Glomerular endothelial cell (primary cell): ENCODE measurements at regions not wholly inside any gene's neighbourhood (a gene's known extent, or its start where the extent isn't known, plus 50 kb on each side); places are given as distances from the start of the nearest gene placed in this dataset.
"Not testable (repeated sequence)": the region's sequence is repeated elsewhere in the genome, so short reads cannot be mapped to it uniquely, and the experiment has no call there.

Experiments
- DNase-seq: peaks from one replicate; pipeline ENCODE4 v3.0.0-alpha.2; 2011; ENCODE audit warnings: low read depth, low spot score; ENCODE audit errors: extremely low read depth

DNA sequence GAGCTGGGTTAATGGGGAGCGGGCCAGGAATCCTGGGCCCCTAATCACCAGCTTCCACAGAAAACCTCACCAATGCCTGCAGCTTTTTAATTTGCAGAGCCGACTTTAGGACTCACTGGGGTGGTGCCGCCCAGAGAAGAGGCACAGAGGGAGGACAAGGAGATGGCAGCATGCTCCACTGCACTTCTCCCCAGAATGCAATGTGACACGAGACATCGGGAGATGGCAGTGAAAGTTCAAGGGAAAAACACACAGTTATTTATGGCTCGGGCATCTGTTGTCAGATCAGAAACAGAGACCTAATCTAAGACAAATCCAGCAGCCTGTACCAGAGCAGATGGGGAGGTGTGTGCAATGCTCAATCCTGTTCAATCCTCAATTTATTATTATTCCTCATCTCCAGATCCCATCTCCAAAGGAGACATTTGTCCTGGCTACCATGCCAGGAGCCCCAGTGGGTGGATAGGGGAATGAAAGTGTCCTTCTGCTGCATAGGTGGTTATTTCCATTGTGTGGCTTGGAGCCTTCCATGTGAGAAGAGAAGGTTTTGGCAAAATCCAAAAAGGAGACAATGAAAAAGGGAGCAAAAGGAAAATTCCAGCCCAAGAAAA is 250.0 kb downstream of the NXPE2 start:
- no peak for DNase-seq

DNA sequence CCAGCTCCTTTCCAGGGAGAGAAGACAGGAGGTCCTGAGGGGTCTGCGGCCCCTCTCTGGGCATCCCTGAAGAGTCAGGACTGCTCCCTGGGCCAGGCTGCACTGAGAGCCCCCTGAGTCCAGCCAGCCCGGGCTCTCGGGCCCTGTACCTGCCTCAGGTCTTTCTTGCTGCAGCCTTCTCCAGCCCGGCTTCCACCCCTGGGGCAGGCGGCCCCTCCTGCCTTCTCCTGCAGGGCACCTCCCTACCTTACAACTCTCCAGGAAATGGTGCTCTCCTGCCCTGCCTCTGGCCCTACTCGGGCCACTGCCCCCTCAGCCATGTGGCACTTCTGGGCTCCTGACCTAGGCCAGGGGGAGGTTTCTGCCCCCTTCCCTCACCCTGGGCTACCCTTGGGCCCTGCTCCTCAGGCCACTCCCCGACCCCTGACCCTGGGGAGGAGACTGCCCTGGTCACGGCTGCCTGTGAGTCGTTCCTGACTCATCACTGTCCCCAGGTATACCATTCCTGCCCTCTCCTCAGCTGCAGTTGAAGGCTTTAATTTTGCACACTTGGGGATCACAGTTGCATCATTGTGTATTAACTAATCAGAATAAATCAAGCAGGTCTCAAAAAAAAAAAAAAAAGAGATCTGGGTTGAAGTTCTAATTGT is 251.1 kb downstream of the NXPE2 start:
- DNase-seq = no peak

DNA sequence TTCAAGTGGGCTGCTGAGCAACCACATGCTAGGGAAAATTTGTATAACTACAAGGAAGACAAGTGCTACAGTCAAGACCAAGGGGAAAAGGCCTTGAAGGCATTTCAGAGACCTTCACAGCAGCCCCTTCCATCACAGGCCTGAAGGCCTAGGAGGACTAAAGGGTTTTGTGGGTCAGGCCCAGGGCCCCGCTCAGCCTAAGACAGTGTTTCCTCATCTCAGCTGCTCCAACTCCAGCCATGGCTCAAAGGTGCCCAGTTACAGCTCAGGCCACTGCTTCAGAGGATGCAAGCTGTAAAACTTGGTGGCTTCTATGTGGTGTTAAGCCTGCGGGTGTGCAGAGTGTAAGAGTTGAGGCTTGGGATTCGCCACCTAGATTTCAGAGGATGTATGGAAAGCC is 260.5 kb downstream of the NXPE2 start:
- no peak for DNase-seq

DNA sequence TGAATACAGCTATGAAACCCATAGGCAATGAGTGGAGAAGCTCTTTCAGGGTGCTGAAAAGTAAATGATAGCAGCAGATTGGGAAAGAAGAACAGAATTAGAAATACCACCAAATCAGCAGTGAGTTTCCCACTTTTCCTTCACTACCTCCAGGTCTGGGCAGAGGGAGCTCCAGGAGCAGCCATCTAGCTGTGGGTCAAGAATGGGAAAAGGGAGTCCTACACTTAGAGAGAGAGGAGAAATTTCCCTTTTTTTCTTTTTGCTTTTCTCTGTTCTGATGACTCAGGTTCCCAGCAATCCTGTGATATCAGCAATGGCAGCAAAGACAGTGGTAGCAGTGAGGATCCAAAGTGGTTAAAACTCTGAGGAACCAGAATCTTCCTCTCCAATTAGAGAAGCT is 263.9 kb downstream of the NXPE2 start:
- no peak for DNase-seq

DNA sequence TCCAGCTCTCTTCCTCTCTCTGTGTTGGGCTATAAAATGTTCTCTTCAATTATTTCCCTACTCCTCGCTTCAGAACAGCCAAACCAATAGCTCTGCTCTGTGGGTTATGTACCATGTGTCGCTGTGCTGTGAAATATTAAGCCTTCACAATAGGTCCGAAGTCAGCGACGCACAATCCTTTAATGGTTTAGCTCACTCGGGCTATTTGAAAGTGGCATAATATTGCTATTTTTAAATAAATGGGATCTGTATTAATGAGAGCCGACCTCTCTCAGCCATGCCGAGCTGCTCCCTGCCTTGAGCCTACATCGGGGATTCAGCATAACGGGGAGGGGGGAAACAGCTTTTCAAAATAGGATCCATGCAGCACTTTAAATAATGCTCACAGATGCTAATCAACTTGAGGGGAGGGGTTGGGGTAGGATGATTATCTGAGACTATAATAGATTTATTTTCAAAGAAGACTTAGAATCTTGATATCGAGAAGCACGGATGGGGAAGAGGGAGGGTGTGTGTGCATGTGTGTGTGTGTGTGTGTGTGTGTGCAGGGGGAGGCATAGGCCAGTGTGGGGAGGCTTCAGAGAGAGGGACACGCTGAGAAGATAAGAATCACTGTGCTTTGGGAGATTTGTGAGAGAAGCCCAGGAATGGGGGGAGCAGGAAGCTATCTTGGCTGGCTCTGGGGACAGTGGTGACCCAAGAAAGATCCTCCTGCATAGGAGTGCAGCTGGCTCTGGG is 271.5 kb downstream of the NXPE2 start:
- DNase-seq = no peak

DNA sequence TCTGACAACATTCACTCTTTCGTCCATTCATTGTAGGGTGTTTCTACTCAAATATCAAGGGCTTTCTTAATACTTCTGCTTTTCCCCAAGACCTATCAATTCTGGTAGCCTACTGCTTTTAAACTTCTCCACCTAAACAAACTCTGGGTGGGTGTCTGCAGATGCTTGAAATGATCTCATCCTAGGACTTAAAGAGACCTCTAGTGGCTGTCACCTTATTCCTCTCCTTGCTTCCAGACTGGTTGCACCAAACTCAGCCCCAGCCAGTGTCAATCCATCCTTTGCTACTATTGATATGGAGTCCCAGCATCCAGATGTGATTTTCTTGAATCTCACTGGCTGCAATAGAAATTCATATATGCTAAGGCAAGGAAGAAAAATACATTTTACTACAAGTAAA is 274.7 kb downstream of the NXPE2 start:
- no peak for DNase-seq

DNA sequence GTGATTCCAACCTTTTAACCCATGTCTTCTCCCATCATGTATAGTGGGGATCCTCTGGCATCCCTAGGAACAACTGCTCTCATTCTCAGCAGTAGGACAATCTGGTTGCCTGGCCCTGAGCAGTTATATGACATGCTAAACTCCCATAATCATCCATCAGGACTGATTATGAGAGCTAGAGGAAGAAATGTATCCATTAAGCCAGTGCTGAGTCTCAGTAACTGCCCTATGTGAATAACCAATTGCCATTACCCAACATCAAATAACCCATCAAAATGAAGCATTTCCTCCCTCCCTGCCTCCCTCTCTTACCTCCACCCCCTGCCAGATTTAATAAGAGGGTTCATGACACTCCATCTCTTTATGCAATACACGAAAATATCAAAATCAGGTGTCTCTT is 277.6 kb downstream of the NXPE2 start:
- DNase-seq = no peak

DNA sequence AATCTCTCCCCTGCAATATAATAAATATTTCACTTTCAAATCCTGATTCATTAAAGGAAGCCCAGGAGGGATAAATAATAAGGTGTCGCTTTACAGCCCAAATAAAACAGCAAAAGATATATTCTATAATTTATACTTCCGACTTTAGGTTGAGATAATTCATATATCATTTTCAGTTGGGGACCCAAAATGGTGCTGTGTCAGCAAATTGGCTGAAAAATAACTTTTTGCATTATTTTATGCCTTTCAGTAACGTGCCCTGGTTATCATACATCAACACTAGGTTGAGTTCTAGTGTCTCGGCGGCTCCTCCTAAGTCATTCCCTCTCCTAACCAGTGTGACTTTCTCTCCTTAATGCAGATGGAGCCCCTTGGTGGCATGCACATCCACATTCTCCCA is 278.2 kb downstream of the NXPE2 start:
- DNase-seq = no peak

DNA sequence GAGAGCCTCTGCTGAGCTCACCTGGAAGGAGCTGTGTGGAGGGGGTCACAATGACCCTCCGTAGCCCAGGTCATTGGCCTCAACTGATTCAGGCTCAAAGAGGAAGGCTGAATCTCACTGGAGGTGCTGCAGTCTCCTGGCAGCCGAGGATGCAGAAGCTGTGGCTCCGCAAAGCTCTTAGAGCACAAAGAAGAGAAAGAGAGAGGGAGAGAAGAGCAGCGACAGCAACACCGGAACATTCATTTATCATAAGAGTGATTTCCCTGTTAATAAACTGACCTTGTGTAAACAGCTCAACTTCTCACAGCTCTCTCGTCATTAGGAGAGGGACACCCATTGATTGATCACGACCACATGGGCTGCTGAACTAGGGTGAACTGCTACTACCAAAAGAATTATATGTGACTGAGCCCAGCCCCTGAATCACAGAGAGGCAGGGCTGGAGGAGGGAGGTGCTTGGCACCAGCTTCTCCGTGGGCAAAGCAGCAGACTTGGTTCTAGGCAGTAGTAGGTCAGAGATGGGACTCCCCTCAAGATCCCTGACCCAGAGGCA is 281.7 kb downstream of the NXPE2 start:
- no peak for DNase-seq

DNA sequence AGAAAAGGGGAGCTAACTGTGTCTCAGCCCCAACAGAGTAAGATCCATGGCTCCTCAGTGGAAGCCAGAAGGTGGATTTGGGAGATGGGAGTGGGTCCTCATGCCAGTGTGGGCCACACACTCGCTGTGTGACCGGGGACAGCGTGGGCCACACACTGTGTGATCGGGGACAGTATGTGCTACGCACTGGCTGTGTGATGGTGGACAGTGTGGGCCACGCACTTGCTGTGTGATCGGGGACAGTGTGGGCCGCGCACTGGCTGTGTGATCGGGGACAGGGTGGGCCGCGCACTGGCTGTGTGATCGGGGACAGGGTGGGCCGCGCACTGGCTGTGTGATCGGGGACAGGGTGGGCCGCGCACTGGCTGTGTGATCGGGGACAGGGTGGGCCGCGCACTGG is 282.5 kb downstream of the NXPE2 start:
- DNase-seq = not testable (repeated sequence)

DNA sequence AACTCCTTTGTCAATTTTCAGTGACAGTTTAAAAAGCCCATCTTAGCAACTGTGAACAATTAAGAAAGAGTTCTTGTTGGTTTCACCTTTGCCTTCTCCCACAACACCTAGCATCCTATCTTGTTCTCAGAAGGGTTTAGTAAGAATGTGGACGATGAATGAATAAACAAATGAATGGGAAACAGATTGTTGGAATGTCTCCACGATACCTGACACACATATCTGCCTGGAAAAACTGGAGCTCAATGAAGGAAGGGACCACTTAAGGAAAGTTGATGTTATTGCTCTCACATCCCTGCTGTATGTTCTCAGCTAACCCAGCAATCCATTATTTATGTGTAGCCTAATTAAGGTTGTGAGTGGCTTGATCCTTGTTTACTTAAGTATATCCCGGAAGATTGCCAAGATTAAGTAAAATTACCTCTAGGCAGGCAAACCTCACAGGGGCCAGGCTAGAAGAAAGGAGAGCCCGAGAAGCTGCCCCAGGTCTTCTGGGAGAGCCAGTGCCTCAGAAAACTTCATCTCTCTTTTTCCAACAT is 286.4 kb downstream of the NXPE2 start:
- DNase-seq = no peak

DNA sequence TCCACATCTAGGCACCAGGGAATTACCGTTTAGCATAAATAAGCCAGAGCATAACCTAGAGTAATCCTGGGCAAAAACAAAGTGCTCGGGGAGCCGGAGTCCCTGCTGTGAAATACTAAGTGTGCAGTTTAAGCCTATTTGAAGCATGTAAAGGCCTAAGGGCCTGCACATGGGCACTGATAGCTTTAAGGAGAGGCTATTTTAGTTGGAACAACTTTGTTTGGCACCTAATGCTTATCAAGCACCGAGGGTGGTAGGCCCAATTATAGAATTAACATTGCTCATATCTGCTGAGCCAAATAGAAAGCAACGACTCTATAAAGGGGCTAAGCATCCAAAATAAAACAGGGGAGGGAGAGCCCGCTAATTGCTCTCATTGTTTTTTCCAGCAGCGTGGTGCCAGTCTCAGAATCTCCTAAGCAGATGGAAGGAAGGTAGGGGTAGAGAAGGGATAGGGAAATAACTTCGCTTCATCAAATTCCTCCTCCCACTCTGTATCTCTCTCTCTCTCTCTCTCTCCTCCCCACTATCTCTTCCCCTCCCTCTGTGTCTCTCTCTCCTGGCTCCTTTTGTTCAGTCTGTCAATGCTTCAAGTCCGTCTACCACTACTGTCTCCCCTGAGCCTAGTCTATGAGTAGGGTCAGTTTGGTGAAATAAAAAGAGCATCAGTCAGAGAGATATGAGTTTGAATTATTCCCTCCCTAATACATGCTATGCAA is 292.8 kb downstream of the NXPE2 start:
- no peak for DNase-seq

DNA sequence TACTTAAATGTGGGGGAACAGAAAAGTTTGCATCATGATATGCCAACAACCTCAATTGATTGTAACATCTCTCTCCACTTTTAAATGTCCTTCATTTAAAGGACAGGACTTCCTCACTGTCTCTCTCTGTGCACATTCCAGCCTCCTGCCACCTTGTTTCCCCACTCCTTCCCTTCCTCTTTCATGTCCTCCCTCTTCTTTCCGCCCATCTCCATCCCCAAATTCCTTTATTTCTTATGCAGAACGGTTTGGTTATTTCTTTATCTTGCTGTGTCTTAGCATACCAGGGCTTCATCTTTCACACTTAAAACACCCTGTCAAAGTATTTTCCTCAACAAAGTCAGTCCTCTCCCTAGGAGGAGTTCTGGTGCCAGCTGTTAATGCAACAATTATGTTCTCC is 293.8 kb downstream of the NXPE2 start:
- no peak for DNase-seq

DNA sequence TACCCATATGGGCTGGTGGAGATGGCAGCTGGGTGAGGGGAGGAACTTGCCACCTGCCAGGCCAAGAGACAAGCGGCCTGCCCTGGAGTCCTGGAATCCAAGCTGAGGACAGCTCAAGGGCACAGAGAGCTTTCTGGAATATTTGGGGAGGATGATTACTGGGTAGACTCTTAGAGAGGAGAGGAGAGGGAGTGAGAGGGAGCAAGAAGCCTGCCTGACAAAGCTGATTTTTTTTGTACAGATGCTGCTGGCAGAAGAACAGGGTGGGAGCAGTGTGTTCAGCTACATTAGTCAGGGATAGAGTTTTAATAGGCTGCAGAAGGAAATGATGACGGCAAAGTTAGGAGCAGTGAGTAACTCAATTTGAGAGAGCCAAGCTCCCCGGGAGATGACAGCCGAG is 299.3 kb downstream of the NXPE2 start:
- no peak for DNase-seq

DNA sequence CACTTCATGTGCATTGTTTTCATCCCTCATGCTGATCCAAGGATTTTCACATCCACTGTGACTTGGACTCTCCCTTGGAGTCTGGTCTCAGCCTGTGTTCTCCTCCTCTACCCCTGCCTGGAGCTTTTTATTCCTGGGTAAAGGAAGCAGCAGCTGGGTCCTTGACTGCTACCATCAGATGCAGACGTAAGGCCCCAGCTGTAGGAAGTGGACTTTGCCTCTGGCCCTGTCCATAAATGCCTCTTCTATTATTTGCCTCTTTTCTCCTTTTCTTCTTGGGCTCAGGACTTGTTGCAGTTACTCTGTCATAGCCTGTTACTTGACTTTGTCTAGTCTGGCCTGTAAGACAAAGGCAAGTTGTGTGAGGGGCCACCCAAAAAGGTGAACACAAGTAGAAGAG is 303.8 kb downstream of the NXPE2 start:
- no peak for DNase-seq

DNA sequence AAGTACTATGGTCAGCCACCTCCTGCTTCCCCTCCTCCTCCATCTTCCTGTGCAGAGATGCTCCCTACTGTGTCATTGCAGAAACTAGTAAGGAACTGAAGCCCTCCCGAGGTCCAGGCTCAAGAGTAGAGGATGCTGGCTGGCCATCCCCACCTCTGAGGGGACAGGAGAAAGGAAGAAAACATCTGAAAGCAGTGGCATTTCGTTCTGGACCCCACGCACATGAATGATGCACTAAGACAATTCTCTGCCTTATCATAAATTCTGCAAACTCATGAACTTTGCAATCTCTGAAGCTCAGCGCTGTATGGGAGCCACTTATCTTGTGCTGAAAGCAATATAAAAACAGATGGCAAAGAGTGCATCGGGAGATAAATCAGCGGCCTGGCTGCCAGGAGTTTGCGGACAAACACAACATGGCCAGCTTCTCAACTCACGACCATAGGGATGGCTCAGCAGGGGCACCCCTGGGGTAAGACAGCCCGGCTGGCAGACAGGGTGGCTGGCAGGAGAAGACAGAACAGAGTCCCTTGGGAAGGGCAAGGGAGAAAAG is 306.4 kb downstream of the NXPE2 start:
- no peak for DNase-seq

DNA sequence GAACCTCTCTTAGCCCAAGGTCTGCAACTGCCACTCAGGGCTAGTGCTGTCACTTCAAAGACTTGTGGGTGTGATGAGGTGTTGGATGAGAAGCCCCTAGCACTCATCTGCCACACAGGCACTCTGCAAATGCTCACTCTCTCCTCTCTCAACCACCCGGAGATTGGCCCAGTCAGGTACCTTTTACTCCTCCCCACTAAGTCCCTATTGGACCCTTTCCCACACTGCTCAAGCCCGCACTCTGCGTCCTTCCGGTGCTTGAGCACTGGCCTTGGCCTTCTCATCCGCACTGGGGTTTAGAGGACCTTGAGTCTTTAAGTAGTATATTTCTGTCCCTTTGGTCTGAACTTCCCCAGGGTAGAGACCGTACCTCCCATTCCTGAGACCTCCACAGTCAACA is 308.0 kb downstream of the NXPE2 start:
- no peak for DNase-seq

DNA sequence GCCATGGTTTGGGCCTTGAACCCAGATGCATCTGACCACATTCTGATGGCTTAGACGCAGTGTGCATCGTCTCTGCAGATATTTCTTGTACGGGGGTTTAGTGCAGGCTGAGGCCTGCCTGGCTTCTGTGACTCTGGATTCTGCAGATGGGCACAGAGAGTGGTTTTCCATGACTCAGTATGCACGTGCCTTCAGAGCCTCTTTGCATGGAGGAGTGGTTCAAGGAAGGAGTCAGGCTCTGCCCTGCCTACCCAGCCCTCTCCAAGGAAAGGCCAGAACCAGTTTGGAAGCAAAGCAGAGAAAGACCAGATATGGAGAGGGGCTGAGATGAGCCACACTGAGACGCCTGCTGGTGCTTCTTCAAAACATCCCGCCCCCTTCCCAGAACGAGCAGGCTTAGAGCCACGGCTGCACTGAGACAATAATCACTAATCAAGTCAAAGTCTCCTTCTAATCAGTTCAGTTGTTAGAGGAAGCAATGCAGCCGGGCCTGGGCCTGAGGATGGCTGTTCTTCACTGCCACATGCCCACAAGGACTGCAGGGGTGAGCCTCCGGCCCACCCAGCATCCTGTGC is 308.9 kb downstream of the NXPE2 start:
- DNase-seq = no peak

DNA sequence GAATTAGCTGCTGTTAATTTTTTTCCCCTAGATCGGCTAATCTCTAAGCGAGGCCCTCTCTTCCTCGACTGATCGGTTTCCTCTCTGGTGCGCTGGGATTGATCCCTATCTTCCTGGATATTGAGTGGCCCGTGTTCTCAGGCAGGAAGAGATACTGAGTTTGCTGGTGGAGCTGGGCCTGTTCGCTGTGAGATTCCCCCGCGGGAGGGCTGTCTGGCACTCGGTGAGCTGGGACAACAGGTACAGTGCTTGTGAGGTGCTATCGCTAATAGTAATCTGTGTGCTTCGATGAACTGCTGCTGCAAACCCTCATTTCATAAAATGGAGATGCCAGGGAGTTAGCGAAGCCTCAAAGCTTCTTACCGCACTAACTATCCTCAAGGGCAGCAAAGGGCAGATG is 310.3 kb downstream of the NXPE2 start:
- no peak for DNase-seq

DNA sequence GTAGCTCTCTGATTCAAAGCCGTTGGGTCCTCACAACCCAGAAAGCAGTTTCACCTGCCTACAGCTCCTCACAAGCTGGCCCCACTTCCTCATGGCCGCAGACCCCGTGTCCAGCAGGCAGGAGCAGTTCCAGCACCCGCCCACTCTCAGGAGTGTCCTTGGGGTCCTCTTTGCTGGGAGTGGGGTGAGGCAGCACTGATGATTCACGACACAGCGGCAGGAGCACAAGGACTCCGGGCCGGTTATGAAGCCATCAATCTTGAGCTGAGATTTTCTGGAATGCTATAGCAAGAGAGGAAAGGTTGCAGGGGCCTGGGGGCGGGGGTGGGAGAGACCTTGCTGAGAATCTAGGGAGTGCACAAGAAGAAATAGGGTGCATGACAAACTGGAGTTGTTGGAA is 311.2 kb downstream of the NXPE2 start:
- no peak for DNase-seq
